ENCODE measurements at regions not wholly inside any gene's neighbourhood (a gene's known extent, or its start where the extent isn't known, plus 50 kb on each side); places are given as distances from the start of the nearest gene placed in this dataset.
"Not testable (repeated sequence)": the region's sequence is repeated elsewhere in the genome, so short reads cannot be mapped to it uniquely, and the experiment has no call there.

- TF ChIP-seq CTCF (IDR thresholded peaks at IDR 0.05; ENCODE audit: low read depth, low read length), result no peak
- H3K4me3 ChIP-seq, result no peak overlapping the region
- H3K4me1 ChIP-seq (ENCODE audit: low read depth), result peaks cover 7% of the 10 kb centered on the region
- no peak overlapping the region for H3K27ac ChIP-seq
- H3K27me3 ChIP-seq, result no peaks in the 10 kb centered on the region
- no peak for DNase-seq (ENCODE audit: low read depth in 1 of 2, low spot score in 1 of 2)
- H3K9me3 ChIP-seq (ENCODE audit: low read depth), result no peaks in the 10 kb centered on the region
- no peaks in the 10 kb centered on the region for H3K36me3 ChIP-seq
Observed at GRCh38 chr2:48200620-48201293, 113.7 kb upstream of the FOXN2 start.

GRCh38 chr2:48201435-48201834 is 113.0 kb upstream of the FOXN2 start:
- H3K27ac ChIP-seq; DNase-seq (ENCODE audit: low read depth in 1 of 2, low spot score in 1 of 2); H3K36me3 ChIP-seq; H3K4me3 ChIP-seq; H3K27me3 ChIP-seq; H3K4me1 ChIP-seq (ENCODE audit: low read depth); H3K9me3 ChIP-seq (ENCODE audit: low read depth): not testable (repeated sequence)

- Histone ChIP-seq H3K9me3 (ENCODE audit: low read depth) (no peaks in the 10 kb centered on the region), H3K4me1 (ENCODE audit: low read depth) (peaks cover 11% of the 10 kb centered on the region), H3K27me3 (no peaks in the 10 kb centered on the region), H3K36me3 (no peaks in the 10 kb centered on the region), H3K4me3 (no peak overlapping the region), H3K27ac (no peak overlapping the region)
- no peak for TF ChIP-seq CTCF (IDR thresholded peaks at IDR 0.05; ENCODE audit: low read depth, low read length)
- no peak for DNase-seq (ENCODE audit: low read depth in 1 of 2, low spot score in 1 of 2)
Observed at GRCh38 chr2:48202863-48203642, 111.4 kb upstream of the FOXN2 start.

- Histone ChIP-seq H3K27ac (no peak overlapping the region), H3K4me3 (no peak overlapping the region), H3K9me3 (ENCODE audit: low read depth) (no peaks in the 10 kb centered on the region), H3K4me1 (ENCODE audit: low read depth) (peaks cover 11% of the 10 kb centered on the region), H3K27me3 (no peaks in the 10 kb centered on the region), H3K36me3 (no peaks in the 10 kb centered on the region)
- TF ChIP-seq CTCF (IDR thresholded peaks at IDR 0.05; ENCODE audit: low read depth, low read length), result no peak
- no peak for DNase-seq (ENCODE audit: low read depth in 1 of 2, low spot score in 1 of 2)
Observed at GRCh38 chr2:48203668-48204067, 110.8 kb upstream of the FOXN2 start.

GRCh38 chr2:48204750-48205136 is 109.7 kb upstream of the FOXN2 start:
- no peak for TF ChIP-seq CTCF (IDR thresholded peaks at IDR 0.05; ENCODE audit: low read depth, low read length)
- H3K4me1 ChIP-seq (ENCODE audit: low read depth), result peaks cover 11% of the 10 kb centered on the region

GRCh38 chr2:48205137-48205798 is 109.2 kb upstream of the FOXN2 start:
- TF ChIP-seq CTCF (IDR thresholded peaks at IDR 0.05; ENCODE audit: low read depth, low read length), result peak; percentile 32
- Histone ChIP-seq H3K36me3 (no peaks in the 10 kb centered on the region), H3K27me3 (no peaks in the 10 kb centered on the region), H3K9me3 (ENCODE audit: low read depth) (no peaks in the 10 kb centered on the region), H3K4me1 (ENCODE audit: low read depth) (peaks cover 11% of the 10 kb centered on the region), H3K27ac (no peak overlapping the region), H3K4me3 (no peak overlapping the region)
- DNase-seq (ENCODE audit: low read depth in 1 of 2, low spot score in 1 of 2), result peak in 1 of 2 donors; percentile 40

More at GRCh38 chr2:48204750-48205136, 109.7 kb upstream of the FOXN2 start:
- no peak overlapping the region for H3K27ac ChIP-seq
- no peak overlapping the region for H3K4me3 ChIP-seq
- H3K27me3 ChIP-seq, result no peaks in the 10 kb centered on the region
- no peaks in the 10 kb centered on the region for H3K9me3 ChIP-seq (ENCODE audit: low read depth)
- no peaks in the 10 kb centered on the region for H3K36me3 ChIP-seq
- no peak for DNase-seq (ENCODE audit: low read depth in 1 of 2, low spot score in 1 of 2)

GRCh38 chr2:48206056-48206656 is 108.3 kb upstream of the FOXN2 start:
- not testable (repeated sequence) for H3K36me3 ChIP-seq; H3K27me3 ChIP-seq; DNase-seq (ENCODE audit: low read depth in 1 of 2, low spot score in 1 of 2); H3K9me3 ChIP-seq (ENCODE audit: low read depth); H3K27ac ChIP-seq; H3K4me3 ChIP-seq
- H3K4me1 ChIP-seq (ENCODE audit: low read depth), result peaks cover 11% of the 10 kb centered on the region

Data from cardiac muscle cell (in vitro differentiated cells and primary cell).